ENCODE measurements at regions not wholly inside any gene's neighbourhood (a gene's known extent, or its start where the extent isn't known, plus 50 kb on each side); places are given as distances from the start of the nearest gene placed in this dataset.

DNA sequence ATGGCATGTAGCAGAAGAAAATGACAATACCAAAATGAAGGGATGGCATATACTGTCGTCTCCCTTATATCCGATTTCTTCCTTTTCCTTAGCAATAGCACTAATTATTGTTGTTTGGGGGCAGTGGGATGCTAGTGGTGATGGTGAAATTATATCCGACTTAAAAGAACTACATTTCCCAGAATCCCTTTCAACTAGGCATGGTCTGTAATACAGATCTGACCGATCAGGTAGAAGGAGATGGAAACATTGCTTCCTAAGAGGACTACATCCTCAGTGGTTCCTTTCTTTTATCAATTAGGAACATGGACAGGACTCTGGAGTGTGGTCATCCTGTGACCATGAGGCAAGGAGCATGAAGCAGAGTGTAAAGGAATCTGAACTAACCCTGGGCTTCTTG, 532.6 kb downstream of the CBLN4 start:
- Histone ChIP-seq H3K4me3 (ENCODE audit: low read length) (no peak overlapping the region), H3K9me3 (ENCODE audit: control insufficient read depth, low read length) (peaks cover 6% of the 10 kb centered on the region), H3K27me3 (ENCODE audit: control insufficient read depth, insufficient read depth, low read length, poor library complexity, severe bottlenecking) (no peaks in the 10 kb centered on the region), H3K36me3 (ENCODE audit: control insufficient read depth, insufficient read depth, low read length) (no peaks in the 10 kb centered on the region), H3K27ac (ENCODE audit: low read depth, low read length) (no peak overlapping the region), H3K4me1 (ENCODE audit: control insufficient read depth, insufficient read depth, low read length) (no peaks in the 10 kb centered on the region), H3K9ac (ENCODE audit: extremely low read depth, low read length, poor library complexity, severe bottlenecking) (no peak overlapping the region)
- 85% methylated on average over 3 of the region's 4 CpGs; no CpG with 5 or more reads in 1 of the 2 experiments for WGBS, 2 experiments (ENCODE audit: insufficient coverage in 1 of 2, insufficient read length in 1 of 2)
- TF ChIP-seq, protein P1, sequence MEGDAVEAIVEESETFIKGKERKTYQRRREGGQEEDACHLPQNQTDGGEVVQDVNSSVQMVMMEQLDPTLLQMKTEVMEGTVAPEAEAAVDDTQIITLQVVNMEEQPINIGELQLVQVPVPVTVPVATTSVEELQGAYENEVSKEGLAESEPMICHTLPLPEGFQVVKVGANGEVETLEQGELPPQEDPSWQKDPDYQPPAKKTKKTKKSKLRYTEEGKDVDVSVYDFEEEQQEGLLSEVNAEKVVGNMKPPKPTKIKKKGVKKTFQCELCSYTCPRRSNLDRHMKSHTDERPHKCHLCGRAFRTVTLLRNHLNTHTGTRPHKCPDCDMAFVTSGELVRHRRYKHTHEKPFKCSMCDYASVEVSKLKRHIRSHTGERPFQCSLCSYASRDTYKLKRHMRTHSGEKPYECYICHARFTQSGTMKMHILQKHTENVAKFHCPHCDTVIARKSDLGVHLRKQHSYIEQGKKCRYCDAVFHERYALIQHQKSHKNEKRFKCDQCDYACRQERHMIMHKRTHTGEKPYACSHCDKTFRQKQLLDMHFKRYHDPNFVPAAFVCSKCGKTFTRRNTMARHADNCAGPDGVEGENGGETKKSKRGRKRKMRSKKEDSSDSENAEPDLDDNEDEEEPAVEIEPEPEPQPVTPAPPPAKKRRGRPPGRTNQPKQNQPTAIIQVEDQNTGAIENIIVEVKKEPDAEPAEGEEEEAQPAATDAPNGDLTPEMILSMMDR (conservative IDR thresholded peaks at IDR 0.05) = no peak
- H3K4me1 Mint-ChIP-seq = peaks cover 40% of the 10 kb centered on the region
- no peaks in the 10 kb centered on the region for H3K9me3 Mint-ChIP-seq
- no peaks in the 10 kb centered on the region for H3K36me3 Mint-ChIP-seq (ENCODE audit: low read depth)
- no peak overlapping the region for H3K27ac Mint-ChIP-seq
- H3K27me3 Mint-ChIP-seq (ENCODE audit: insufficient read depth) = peaks cover 16% of the 10 kb centered on the region
- no peak for DNase-seq
- no peak overlapping the region for H3K4me3 Mint-ChIP-seq

DNA sequence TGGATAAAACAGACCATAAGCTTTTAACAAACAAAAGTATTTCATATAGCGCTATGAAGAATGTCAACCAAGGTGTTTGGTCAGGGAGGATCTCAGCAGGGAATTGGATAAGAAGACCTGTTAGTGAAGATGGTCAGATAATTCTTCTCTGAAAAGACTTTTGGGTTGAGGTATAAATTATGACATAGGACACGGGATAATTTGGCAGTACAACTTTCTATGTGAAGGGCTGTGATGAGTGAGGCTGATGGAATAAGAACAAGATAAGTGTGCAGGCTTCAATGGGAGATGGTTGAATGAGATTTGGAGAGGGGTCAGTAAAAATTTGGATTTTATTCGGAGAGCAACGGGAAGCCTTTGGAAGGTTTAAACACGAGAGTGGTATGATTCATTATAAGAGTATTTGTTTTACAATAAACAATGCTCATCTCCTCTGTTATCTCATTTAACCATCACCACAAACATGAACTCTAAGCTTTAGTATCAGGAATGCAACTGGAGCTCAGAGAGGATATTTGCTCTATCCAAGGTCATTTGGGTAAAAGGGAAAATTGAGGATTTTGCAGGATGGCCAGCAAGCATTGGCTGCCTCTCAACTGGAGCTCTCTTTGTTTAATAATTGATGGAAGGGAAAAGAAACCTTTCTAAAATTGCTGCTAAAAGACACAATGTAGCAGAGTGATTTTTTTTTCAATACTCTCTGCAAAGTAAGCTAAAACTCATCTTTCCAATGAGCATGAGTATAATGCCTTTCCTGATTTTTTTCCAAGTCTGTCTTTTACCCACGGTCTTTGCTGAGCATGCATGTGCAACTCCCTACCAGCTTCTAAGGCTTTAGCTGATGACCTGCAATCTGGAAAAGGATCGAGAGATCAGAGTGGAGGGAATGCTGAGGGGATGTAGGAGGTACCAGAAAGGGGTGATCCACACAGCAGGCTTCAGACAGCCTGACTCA, 534.0 kb downstream of the CBLN4 start:
- Histone ChIP-seq H3K27me3 (ENCODE audit: control insufficient read depth, insufficient read depth, low read length, poor library complexity, severe bottlenecking) (no peaks in the 10 kb centered on the region), H3K4me1 (ENCODE audit: control insufficient read depth, insufficient read depth, low read length) (no peaks in the 10 kb centered on the region), H3K36me3 (ENCODE audit: control insufficient read depth, insufficient read depth, low read length) (no peaks in the 10 kb centered on the region), H3K9ac (ENCODE audit: extremely low read depth, low read length, poor library complexity, severe bottlenecking) (no peak overlapping the region), H3K4me3 (ENCODE audit: low read length) (no peak overlapping the region), H3K27ac (ENCODE audit: low read depth, low read length) (no peak overlapping the region), H3K9me3 (ENCODE audit: control insufficient read depth, low read length) (peaks cover 6% of the 10 kb centered on the region)
- 77 to 79% methylated on average over 4 to 6 of the region's 7 CpGs for WGBS, 2 experiments (ENCODE audit: insufficient coverage in 1 of 2, insufficient read length in 1 of 2)
- no peaks in the 10 kb centered on the region for H3K36me3 Mint-ChIP-seq (ENCODE audit: low read depth)
- H3K27ac Mint-ChIP-seq = no peak overlapping the region
- TF ChIP-seq, protein P1 (conservative IDR thresholded peaks at IDR 0.05) = no peak
- no peak for DNase-seq
- H3K27me3 Mint-ChIP-seq (ENCODE audit: insufficient read depth) = peaks cover 13% of the 10 kb centered on the region
- H3K4me1 Mint-ChIP-seq = peaks cover 50% of the 10 kb centered on the region
- no peak overlapping the region for H3K4me3 Mint-ChIP-seq
- H3K9me3 Mint-ChIP-seq = no peaks in the 10 kb centered on the region

DNA sequence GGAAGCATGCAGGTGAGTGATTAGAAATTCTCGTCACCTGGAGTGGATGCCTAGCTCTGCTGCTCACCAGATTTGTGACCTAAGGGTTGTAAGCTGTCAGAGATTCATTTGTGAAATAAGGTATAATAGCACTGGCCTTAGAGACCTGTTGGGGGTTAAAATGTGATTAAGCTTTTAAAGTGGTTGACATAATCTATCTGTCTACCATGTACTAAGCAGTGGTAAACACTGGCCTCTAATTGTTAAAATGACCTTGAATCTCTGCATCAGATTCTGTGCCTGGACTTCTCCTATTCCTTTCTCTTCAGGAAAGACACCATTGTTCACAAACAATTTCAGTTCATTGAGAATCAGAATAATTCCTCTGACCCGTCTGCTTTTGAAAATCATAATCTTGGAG, 536.2 kb downstream of the CBLN4 start:
- peak overlapping the region; percentile 11 for H3K4me3 Mint-ChIP-seq
- WGBS, 2 experiments (ENCODE audit: insufficient coverage in 1 of 2, insufficient read length in 1 of 2) = 75 to 84% methylated on average over 1 to 2 of the region's 2 CpGs
- H3K4me1 ChIP-seq (ENCODE audit: control insufficient read depth, insufficient read depth, low read length) = no peaks in the 10 kb centered on the region
- H3K27me3 ChIP-seq (ENCODE audit: control insufficient read depth, insufficient read depth, low read length, poor library complexity, severe bottlenecking) = no peaks in the 10 kb centered on the region
- peaks cover 42% of the 10 kb centered on the region for H3K4me1 Mint-ChIP-seq
- no peaks in the 10 kb centered on the region for H3K9me3 Mint-ChIP-seq
- peaks cover 6% of the 10 kb centered on the region for H3K9me3 ChIP-seq (ENCODE audit: control insufficient read depth, low read length)
- H3K36me3 ChIP-seq (ENCODE audit: control insufficient read depth, insufficient read depth, low read length) = no peaks in the 10 kb centered on the region
- H3K9ac ChIP-seq (ENCODE audit: extremely low read depth, low read length, poor library complexity, severe bottlenecking) = no peak overlapping the region
- DNase-seq = no peak
- H3K27ac Mint-ChIP-seq = no peak overlapping the region
- peaks cover 13% of the 10 kb centered on the region for H3K27me3 Mint-ChIP-seq (ENCODE audit: insufficient read depth)
- no peaks in the 10 kb centered on the region for H3K36me3 Mint-ChIP-seq (ENCODE audit: low read depth)
- no peak overlapping the region for H3K4me3 ChIP-seq (ENCODE audit: low read length)
- TF ChIP-seq, protein P1 (conservative IDR thresholded peaks at IDR 0.05) = no peak
- H3K27ac ChIP-seq (ENCODE audit: low read depth, low read length) = no peak overlapping the region

All from endodermal cell (in vitro differentiated cells).